D721Med (cell line): ENCODE measurements at regions not wholly inside any gene's neighbourhood (a gene's known extent, or its start where the extent isn't known, plus 50 kb on each side); places are given as distances from the start of the nearest gene placed in this dataset.

Source experiments
- DNase-seq: peaks from one replicate; pipeline ENCODE4 v3.0.0; 2011; ENCODE audit warnings: low spot score; ENCODE audit not compliant: insufficient read length
- FAIRE-seq: peaks from 2 replicates; lab custom pipeline; 2011; peaks lifted over from hg19 to GRCh38; lab: Jason Lieb, UNC
- TF ChIP-seq, protein P1 (sequence below): IDR thresholded peaks from 2 replicates; pipeline ENCODE4 v1.5.1; 2012; ENCODE audit warnings: mild to moderate bottlenecking, control low read depth; ENCODE audit not compliant: insufficient read depth; ENCODE audit errors: missing control alignments

GRCh38 chr4:135353008-135353407 lies 1151.4 kb upstream of the PABPC4L start:
- TF ChIP-seq, protein P1, sequence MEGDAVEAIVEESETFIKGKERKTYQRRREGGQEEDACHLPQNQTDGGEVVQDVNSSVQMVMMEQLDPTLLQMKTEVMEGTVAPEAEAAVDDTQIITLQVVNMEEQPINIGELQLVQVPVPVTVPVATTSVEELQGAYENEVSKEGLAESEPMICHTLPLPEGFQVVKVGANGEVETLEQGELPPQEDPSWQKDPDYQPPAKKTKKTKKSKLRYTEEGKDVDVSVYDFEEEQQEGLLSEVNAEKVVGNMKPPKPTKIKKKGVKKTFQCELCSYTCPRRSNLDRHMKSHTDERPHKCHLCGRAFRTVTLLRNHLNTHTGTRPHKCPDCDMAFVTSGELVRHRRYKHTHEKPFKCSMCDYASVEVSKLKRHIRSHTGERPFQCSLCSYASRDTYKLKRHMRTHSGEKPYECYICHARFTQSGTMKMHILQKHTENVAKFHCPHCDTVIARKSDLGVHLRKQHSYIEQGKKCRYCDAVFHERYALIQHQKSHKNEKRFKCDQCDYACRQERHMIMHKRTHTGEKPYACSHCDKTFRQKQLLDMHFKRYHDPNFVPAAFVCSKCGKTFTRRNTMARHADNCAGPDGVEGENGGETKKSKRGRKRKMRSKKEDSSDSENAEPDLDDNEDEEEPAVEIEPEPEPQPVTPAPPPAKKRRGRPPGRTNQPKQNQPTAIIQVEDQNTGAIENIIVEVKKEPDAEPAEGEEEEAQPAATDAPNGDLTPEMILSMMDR, result no peak
- FAIRE-seq, result no peak
- no peak for DNase-seq

DNA sequence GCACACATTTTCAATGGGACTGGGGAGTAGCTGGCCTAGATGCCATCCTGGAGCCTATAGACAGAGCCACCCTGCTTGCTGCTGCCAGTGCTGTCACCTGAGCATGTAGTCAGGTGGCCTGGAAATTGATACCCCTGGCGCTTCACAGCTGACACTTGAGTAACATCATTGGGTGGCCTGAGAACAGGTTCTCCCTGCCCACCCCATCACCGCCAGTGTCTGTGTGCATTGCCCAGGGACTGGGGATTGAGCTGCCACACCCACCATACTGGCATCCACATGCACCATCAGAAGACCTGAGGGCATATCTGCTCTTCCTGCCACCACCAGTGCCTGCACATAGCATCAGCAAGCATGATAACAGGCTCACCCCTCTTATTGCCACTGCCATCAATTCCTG lies 1142.9 kb upstream of the PABPC4L start:
- TF ChIP-seq, protein P1, result no peak
- DNase-seq (no peak), FAIRE-seq (no peak)

DNA sequence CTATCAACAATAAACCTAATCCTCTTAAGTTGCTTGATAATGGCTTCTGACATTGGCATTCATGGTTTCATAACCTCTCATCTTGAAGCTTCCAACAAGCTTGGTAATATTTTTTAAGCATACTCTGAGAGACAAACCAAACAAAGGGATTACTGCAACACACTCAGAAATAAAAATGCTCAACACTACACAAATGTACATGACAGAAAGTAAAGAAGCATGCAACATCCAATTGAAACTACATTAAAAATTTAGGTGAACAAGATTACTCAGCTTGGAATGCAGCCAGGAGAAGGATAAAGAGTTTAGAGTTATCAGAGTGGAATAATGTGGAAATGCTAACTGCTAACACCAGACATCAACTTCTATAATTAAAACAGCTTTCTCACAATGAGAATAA lies 1136.6 kb upstream of the PABPC4L start:
- DNase-seq, result no peak
- peak; percentile 60 for FAIRE-seq
- TF ChIP-seq, protein P1, result no peak

DNA sequence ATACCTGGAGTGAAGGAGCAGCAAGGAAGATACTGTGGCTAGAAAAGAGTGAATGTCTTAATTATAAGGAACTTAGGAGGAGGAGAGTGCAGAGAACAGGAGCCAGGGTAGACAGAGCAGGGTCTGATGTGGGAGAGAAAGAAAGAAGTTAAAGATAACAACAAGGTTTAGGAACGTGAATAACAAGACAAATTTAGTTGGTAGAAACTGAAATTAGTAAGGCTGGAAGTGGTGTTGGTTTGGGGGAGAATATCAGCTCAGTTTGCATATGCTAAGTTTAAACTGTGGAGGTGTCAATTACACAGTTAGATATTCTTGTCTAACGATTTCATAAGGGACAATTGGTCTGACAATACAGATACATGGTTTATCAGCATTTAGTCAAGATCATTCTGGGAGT lies 1123.7 kb upstream of the PABPC4L start:
- FAIRE-seq (peak; percentile 67), DNase-seq (no peak)
- TF ChIP-seq, protein P1, result no peak

GRCh38 chr4:135319685-135320084 lies 1118.1 kb upstream of the PABPC4L start:
- FAIRE-seq (no peak), DNase-seq (no peak)
- TF ChIP-seq, protein P1, result no peak

DNA sequence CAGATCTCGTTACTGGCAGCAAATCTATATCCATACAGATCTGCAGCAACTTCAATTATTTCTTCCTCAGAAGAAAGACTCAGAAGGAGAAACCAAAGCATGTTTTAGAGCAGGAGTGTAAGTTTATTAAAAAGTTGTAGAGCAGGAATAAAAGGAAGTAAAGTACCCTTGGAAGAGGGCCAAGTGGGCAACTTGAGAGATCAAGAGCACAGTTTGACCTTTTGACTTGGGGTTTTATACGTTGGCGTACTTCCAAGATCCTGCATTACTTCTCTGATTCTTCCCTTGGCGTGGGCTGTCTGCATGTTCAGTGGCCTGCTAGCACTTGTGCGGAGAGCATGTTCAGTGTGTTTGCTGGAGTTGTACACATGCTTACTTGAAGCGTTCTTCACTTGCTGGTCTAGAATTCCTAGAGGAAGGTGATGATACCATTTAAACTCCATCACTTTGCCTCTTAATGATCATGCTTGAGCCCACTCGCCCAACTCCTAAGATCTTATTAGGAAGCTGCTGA lies 1114.7 kb upstream of the PABPC4L start:
- DNase-seq (no peak), FAIRE-seq (no peak)
- TF ChIP-seq, protein P1, result no peak

GRCh38 chr4:135290136-135290535 lies 1088.5 kb upstream of the PABPC4L start:
- no peak for FAIRE-seq
- no peak for DNase-seq
- TF ChIP-seq, protein P1, result no peak
